Cardiac muscle cell (in vitro differentiated cells and primary cell): ENCODE measurements at regions not wholly inside any gene's neighbourhood (a gene's known extent, or its start where the extent isn't known, plus 50 kb on each side); places are given as distances from the start of the nearest gene placed in this dataset.
A peak's percentile ranks its signal among the peaks of the same experiment; 100 is the strongest.

Experiments
- DNase-seq, 2 donors: peaks; one replicate each; pipeline versions ENCODE4 v3.0.0 to v3.0.0-alpha.2; 2010 to 2017; ENCODE audit warnings: low read depth in 1 of 2, low spot score in 1 of 2
- H3K27ac ChIP-seq: fragments of 200-600 bp; sonication (generic); 2 replicates; pipeline ENCODE4 v1.5.1; 2016
- H3K27me3 ChIP-seq: fragments of 200-600 bp; sonication (generic); 2 replicates; pipeline ENCODE4 v1.6.0; 2016; ENCODE audit warnings: control low read depth
- H3K36me3 ChIP-seq: fragments of 200-600 bp; sonication (generic); 2 replicates; pipeline ENCODE4 v1.5.1; 2016; ENCODE audit warnings: control low read depth
- H3K4me1 ChIP-seq: fragments of 200-600 bp; sonication (generic); 2 replicates; pipeline ENCODE4 v1.8.1; 2017; ENCODE audit warnings: low read depth, mild to moderate bottlenecking, mixed run types
- H3K4me3 ChIP-seq: fragments of 200-600 bp; sonication (generic); 2 replicates; pipeline ENCODE4 v1.5.1; 2016; ENCODE audit warnings: mild to moderate bottlenecking
- H3K9me3 ChIP-seq: fragments of 200-600 bp; sonication (generic); 2 replicates; pipeline ENCODE4 v1.5.1; 2017; ENCODE audit warnings: low read depth, mild to moderate bottlenecking, control low read depth
- CTCF ChIP-seq: IDR thresholded peaks from 2 replicates; pipeline ENCODE4 v1.5.1; 2012; ENCODE audit warnings: low read depth, mild to moderate bottlenecking, low read length

GRCh38 chr2:144261966-144262365 is 258.0 kb downstream of the ZEB2 start:
- no peak for DNase-seq
- no peaks in the 10 kb centered on the region for H3K4me1 ChIP-seq
- H3K36me3 ChIP-seq, result no peaks in the 10 kb centered on the region
- no peak overlapping the region for H3K27ac ChIP-seq
- no peak overlapping the region for H3K4me3 ChIP-seq
- H3K27me3 ChIP-seq, result no peaks in the 10 kb centered on the region
- no peak for TF ChIP-seq CTCF
- no peaks in the 10 kb centered on the region for H3K9me3 ChIP-seq

GRCh38 chr2:144261336-144261735 is 258.6 kb downstream of the ZEB2 start:
- H3K4me1 ChIP-seq, result no peaks in the 10 kb centered on the region

GRCh38 chr2:144259332-144259731 is 260.6 kb downstream of the ZEB2 start:
- Histone ChIP-seq H3K9me3 (no peaks in the 10 kb centered on the region), H3K27ac (no peak overlapping the region), H3K4me1 (no peaks in the 10 kb centered on the region), H3K27me3 (no peaks in the 10 kb centered on the region), H3K4me3 (no peak overlapping the region), H3K36me3 (no peaks in the 10 kb centered on the region)
- no peak for TF ChIP-seq CTCF
- DNase-seq, result no peak

More at GRCh38 chr2:144261336-144261735, 258.6 kb downstream of the ZEB2 start:
- TF ChIP-seq CTCF, result no peak
- H3K27ac ChIP-seq, result no peak overlapping the region
- H3K9me3 ChIP-seq, result no peaks in the 10 kb centered on the region
- H3K4me3 ChIP-seq, result no peak overlapping the region
- no peak for DNase-seq
- no peaks in the 10 kb centered on the region for H3K27me3 ChIP-seq
- H3K36me3 ChIP-seq, result no peaks in the 10 kb centered on the region

- no peak for DNase-seq
- no peaks in the 10 kb centered on the region for H3K9me3 ChIP-seq
Observed at GRCh38 chr2:144258154-144258553, 261.8 kb downstream of the ZEB2 start.

GRCh38 chr2:144256996-144257707 is 262.8 kb downstream of the ZEB2 start:
- H3K4me1 ChIP-seq, result no peaks in the 10 kb centered on the region
- no peaks in the 10 kb centered on the region for H3K36me3 ChIP-seq
- DNase-seq, result peak in 1 of 2 donors; percentile 66
- no peak overlapping the region for H3K4me3 ChIP-seq
- no peaks in the 10 kb centered on the region for H3K27me3 ChIP-seq
- TF ChIP-seq CTCF, result no peak
- H3K9me3 ChIP-seq, result no peaks in the 10 kb centered on the region
- H3K27ac ChIP-seq, result no peak overlapping the region

More at GRCh38 chr2:144258154-144258553, 261.8 kb downstream of the ZEB2 start:
- H3K4me3 ChIP-seq, result no peak overlapping the region
- no peaks in the 10 kb centered on the region for H3K27me3 ChIP-seq
- H3K36me3 ChIP-seq, result no peaks in the 10 kb centered on the region
- no peak for TF ChIP-seq CTCF
- H3K27ac ChIP-seq, result no peak overlapping the region
- no peaks in the 10 kb centered on the region for H3K4me1 ChIP-seq
